BLaER1 treated with 17β-estradiol and CSF1 and Interleukin-3, amounts not matched to agents 10 nM and 100 nM (cell line): ENCODE measurements at regions not wholly inside any gene's neighbourhood (a gene's known extent, or its start where the extent isn't known, plus 50 kb on each side); places are given as distances from the start of the nearest gene placed in this dataset.

Experiments
- H3K27ac ChIP-seq, 11 experiments: shearing (Covaris generic); formaldehyde crosslinking; 2 replicates each; pipeline ENCODE4 v1.8.1; 2022
- H3K27me3 ChIP-seq, 11 experiments: shearing (Covaris generic); formaldehyde crosslinking; 2 replicates each; pipeline ENCODE4 v1.8.1; 2022
- H3K36me3 ChIP-seq, 11 experiments: shearing (Covaris generic); formaldehyde crosslinking; 2 replicates each; pipeline ENCODE4 v1.8.1; 2022
- H3K4me1 ChIP-seq, 10 experiments: shearing (Covaris generic); formaldehyde crosslinking; 2 replicates each; pipeline ENCODE4 v1.8.1; 2022
- H3K4me2 ChIP-seq, 11 experiments: shearing (Covaris generic); formaldehyde crosslinking; 2 replicates each; pipeline ENCODE4 v1.8.1; 2022
- H3K4me3 ChIP-seq, 10 experiments: shearing (Covaris generic); formaldehyde crosslinking; 2 replicates each; pipeline ENCODE4 v1.8.1; 2022
- H3K9ac ChIP-seq, 11 experiments: shearing (Covaris generic); formaldehyde crosslinking; 2 replicates each; pipeline ENCODE4 v1.8.1; 2022
- H3K9me3 ChIP-seq, 11 experiments: shearing (Covaris generic); formaldehyde crosslinking; replicated peaks in 1 of 11; 2 replicates each; pipeline ENCODE4 v1.8.1; 2022
- H4K20me1 ChIP-seq, 11 experiments: shearing (Covaris generic); formaldehyde crosslinking; 2 replicates each; pipeline ENCODE4 v1.8.1; 2022
- Cebpa-rat ChIP-seq, 11 experiments: shearing (Covaris generic); IDR thresholded peaks; 2 replicates each; pipeline ENCODE4 v1.8.1; 2022

DNA sequence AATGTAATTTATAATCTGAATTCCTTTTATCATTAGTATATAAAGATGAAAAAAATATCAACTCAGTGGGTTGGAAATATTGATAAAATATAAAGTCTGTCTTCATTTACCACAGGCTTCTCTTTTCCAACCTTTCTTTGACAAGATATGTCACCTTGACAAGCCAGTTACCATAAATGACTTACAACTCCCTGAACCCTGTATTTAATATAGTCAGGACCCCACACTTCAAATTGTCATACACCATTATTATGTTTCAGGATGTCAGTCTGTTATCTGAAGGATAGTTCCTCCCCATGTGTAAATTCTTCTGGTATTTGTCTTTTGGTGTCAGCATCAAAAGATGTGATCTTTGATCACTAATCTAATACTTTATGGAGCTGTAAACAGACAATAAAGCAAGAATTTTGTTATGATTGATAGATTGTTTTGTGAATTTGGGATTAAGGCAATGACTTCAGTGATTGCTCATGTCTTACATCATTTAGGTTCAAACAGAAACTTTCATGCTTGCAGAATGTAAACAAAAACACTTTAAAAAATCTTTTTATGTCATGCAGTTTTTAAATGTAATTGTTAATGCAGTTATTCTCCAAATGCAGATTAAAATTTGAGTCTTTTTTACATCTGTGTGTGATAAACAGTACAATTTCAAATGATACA lies 503.5 kb upstream of the BCHE start:
- H3K9me3 ChIP-seq: no peaks in the 10 kb centered on the region
- no peaks in the 10 kb centered on the region for H3K27me3 ChIP-seq
- no peak overlapping the region for H3K27ac ChIP-seq
- no peak overlapping the region for H3K4me2 ChIP-seq
- no peak overlapping the region for H3K4me3 ChIP-seq
- no peaks in the 10 kb centered on the region for H4K20me1 ChIP-seq
- no peak for TF ChIP-seq Cebpa-rat (IDR thresholded peaks at IDR 0.05)
- H3K4me1 ChIP-seq: no peaks in the 10 kb centered on the region
- no peaks in the 10 kb centered on the region for H3K36me3 ChIP-seq
- no peak overlapping the region for H3K9ac ChIP-seq

DNA sequence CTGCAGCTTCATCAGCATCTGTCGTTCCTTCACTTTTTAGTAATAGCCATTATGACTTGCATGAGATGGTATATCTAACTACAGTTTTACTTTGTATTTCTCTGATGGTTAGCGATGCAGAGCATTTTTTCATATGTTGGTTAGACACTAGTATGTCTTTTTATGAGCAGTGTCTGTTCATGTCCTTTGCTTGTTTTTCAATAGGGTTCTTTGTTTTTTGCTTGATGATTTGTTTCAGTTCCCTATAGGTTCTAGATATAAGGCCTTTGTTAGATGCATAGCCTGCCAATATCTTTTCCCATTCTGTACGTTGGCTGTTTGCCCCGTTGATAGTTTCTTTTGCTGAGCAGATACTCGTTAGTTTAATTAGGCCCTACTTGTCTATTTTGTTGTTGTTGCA lies 487.2 kb upstream of the BCHE start:
- no peaks in the 10 kb centered on the region for H3K36me3 ChIP-seq
- no peaks in the 10 kb centered on the region for H3K27me3 ChIP-seq
- H3K4me2 ChIP-seq: no peak overlapping the region
- H3K4me3 ChIP-seq: no peak overlapping the region
- no peaks in the 10 kb centered on the region for H4K20me1 ChIP-seq
- no peak for TF ChIP-seq Cebpa-rat (IDR thresholded peaks at IDR 0.05)
- H3K9me3 ChIP-seq: no peaks in the 10 kb centered on the region
- H3K9ac ChIP-seq: no peak overlapping the region
- H3K27ac ChIP-seq: no peak overlapping the region
- no peaks in the 10 kb centered on the region for H3K4me1 ChIP-seq

DNA sequence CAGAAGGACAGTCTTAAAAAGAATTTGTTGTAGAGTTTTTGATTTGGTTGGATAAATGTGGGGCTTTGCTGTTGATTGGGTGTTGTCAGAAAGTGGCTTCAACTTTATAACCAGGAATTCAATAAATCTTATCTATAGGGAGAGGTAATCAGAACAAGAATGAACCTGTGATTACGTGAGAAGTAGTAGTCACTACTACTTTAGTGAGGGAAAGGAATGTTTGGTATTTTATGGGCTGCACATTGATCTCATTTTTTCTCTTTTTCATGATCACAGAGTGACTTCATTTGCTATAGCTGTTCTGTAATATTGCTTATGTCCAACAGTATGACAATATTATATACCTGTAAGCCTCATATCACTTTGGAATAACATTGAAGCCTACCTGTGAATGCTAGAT lies 485.2 kb upstream of the BCHE start:
- Histone ChIP-seq H3K4me2 (no peak overlapping the region), H3K4me3 (no peak overlapping the region), H3K9me3 (peaks cover 0 to 6% (median 4%) of the 10 kb centered on the region in 11 experiments; a peak in 6 of 22 replicates), H4K20me1 (no peaks in the 10 kb centered on the region), H3K36me3 (no peaks in the 10 kb centered on the region), H3K27me3 (no peaks in the 10 kb centered on the region), H3K9ac (no peak overlapping the region), H3K27ac (no peak overlapping the region), H3K4me1 (no peaks in the 10 kb centered on the region)
- no peak for TF ChIP-seq Cebpa-rat (IDR thresholded peaks at IDR 0.05)

DNA sequence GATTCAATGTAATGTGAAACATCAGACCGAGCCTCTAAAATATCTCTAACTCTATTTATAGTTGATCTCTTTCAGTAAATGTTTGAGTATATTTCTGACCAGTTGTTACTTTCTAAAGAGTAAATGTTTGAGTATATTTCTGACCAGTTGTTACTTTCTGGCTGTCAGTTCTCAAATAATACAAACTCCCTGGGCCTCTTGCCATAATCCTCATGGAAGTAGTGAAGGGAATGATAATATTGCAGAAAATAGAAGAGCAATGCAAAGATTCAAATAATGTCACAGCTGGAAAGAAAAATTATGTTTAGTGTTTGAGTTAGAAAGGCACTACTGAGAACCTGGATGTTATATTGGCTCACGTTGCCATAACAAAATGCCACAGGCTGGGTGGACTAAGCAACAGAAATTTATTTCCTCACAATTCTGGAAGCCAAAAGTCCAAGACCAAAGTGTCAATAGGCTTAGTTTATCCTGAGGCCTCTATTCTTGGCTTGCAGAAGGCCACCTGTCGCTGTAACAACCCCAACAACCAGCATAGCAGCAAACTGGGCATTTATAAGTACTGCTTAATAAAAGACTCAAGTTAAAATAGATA lies 470.6 kb upstream of the BCHE start:
- H3K9me3 ChIP-seq: no peaks in the 10 kb centered on the region
- H3K4me1 ChIP-seq: no peaks in the 10 kb centered on the region
- H4K20me1 ChIP-seq: no peaks in the 10 kb centered on the region
- H3K4me3 ChIP-seq: no peak overlapping the region
- H3K36me3 ChIP-seq: no peaks in the 10 kb centered on the region
- H3K27ac ChIP-seq: no peak overlapping the region
- TF ChIP-seq Cebpa-rat (IDR thresholded peaks at IDR 0.05): no peak
- H3K9ac ChIP-seq: no peak overlapping the region
- H3K27me3 ChIP-seq: no peaks in the 10 kb centered on the region
- no peak overlapping the region for H3K4me2 ChIP-seq

DNA sequence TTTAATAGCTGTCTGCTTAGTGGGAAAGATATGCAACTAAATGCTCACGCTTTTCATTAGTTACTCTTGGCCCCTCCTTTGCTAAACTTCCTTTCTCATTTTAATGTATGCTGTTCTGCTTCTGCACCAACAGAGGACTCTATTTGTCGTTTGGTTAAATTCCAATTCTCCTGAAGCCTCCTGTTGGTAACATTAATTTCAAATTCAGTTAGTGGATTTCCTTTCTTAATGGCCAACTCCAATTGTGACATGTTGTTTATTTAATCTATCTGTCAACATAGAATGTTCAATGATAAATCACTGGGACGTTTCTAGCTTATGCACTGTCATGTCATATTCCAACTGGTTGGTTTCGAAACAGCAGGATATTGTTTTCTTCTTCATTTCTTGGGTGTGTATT lies 467.4 kb upstream of the BCHE start:
- TF ChIP-seq Cebpa-rat (IDR thresholded peaks at IDR 0.05): no peak
- Histone ChIP-seq H3K4me2 (no peak overlapping the region), H3K4me3 (no peak overlapping the region), H3K4me1 (no peaks in the 10 kb centered on the region), H3K27me3 (no peaks in the 10 kb centered on the region), H3K36me3 (no peaks in the 10 kb centered on the region), H4K20me1 (no peaks in the 10 kb centered on the region), H3K9ac (no peak overlapping the region), H3K9me3 (no peaks in the 10 kb centered on the region), H3K27ac (no peak overlapping the region)

DNA sequence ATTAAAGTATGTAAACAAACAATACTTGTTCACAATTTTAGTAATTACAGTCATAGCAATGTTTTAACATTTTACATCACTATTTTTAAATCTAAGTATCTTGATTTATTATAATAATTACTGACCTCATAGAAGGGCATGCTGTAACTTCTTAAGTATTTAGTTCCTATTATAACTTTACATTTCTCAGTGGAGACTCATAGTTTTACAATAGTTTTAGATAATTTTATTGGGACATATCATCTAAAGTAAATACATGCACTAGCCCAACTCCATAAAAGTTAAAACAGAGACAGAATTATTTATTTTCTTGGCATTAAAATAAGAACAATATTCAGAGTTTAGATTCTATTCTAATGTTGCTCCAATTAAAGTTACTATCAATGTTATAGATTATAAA lies 466.5 kb upstream of the BCHE start:
- no peaks in the 10 kb centered on the region for H4K20me1 ChIP-seq
- H3K9ac ChIP-seq: no peak overlapping the region
- no peaks in the 10 kb centered on the region for H3K36me3 ChIP-seq
- H3K27ac ChIP-seq: no peak overlapping the region
- H3K9me3 ChIP-seq: no peaks in the 10 kb centered on the region
- H3K27me3 ChIP-seq: no peaks in the 10 kb centered on the region
- no peaks in the 10 kb centered on the region for H3K4me1 ChIP-seq
- no peak overlapping the region for H3K4me3 ChIP-seq
- no peak overlapping the region for H3K4me2 ChIP-seq
- TF ChIP-seq Cebpa-rat (IDR thresholded peaks at IDR 0.05): no peak

DNA sequence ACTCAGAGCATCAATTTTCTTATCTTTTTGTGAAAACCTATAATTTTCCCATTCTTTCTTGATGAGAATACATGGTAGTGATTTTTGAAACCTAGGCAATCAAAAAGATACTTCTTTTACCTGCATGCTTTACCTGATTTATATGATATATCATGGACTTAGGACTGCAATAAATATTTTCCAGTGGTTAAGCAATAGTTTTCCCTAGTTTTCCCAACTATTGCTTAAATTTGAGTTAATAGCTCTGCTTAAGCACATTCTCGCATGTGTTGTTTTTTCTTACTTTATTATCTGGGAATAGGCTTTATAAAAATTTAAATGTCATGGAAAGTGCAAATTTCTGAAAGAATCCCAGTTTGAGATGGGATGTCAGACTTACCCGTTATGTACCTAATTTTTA lies 465.1 kb upstream of the BCHE start:
- no peak overlapping the region for H3K27ac ChIP-seq
- H3K4me2 ChIP-seq: no peak overlapping the region
- no peaks in the 10 kb centered on the region for H3K36me3 ChIP-seq
- H3K4me1 ChIP-seq: no peaks in the 10 kb centered on the region
- no peaks in the 10 kb centered on the region for H3K9me3 ChIP-seq
- H4K20me1 ChIP-seq: no peaks in the 10 kb centered on the region
- no peak for TF ChIP-seq Cebpa-rat (IDR thresholded peaks at IDR 0.05)
- no peaks in the 10 kb centered on the region for H3K27me3 ChIP-seq
- no peak overlapping the region for H3K4me3 ChIP-seq
- no peak overlapping the region for H3K9ac ChIP-seq

DNA sequence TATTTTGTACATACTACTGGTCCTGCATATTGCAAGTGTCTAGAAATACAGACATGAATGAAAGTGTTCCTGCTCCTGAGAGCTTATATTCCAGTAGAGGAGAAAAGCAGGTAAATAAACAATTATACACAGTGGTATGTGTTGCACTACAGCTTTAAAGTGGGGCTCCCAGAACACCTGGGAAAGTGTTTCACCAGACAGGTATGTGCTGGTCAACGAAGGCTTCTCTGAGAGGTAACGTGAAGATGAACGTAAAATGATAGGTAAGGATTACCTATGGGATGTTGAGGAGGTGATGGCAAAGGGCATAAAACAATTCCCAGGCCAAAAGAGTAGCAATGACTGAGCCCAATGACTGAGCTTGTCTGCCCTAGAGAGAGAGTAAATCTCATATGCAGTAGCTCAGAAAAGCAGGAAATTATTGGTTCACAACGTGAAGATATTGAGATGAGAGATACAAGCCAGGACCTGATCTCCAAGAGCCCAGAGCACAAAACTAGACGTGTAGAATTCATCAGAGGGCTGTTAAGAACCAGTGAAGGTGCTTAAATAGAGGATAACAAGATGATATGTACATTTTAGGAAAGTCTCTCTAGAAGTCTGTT lies 459.1 kb upstream of the BCHE start:
- no peak overlapping the region for H3K27ac ChIP-seq
- H3K4me1 ChIP-seq: no peaks in the 10 kb centered on the region
- H3K4me3 ChIP-seq: no peak overlapping the region
- H3K27me3 ChIP-seq: no peaks in the 10 kb centered on the region
- H3K36me3 ChIP-seq: no peaks in the 10 kb centered on the region
- no peak overlapping the region for H3K4me2 ChIP-seq
- H3K9ac ChIP-seq: no peak overlapping the region
- H4K20me1 ChIP-seq: no peaks in the 10 kb centered on the region
- TF ChIP-seq Cebpa-rat (IDR thresholded peaks at IDR 0.05): no peak
- no peaks in the 10 kb centered on the region for H3K9me3 ChIP-seq

DNA sequence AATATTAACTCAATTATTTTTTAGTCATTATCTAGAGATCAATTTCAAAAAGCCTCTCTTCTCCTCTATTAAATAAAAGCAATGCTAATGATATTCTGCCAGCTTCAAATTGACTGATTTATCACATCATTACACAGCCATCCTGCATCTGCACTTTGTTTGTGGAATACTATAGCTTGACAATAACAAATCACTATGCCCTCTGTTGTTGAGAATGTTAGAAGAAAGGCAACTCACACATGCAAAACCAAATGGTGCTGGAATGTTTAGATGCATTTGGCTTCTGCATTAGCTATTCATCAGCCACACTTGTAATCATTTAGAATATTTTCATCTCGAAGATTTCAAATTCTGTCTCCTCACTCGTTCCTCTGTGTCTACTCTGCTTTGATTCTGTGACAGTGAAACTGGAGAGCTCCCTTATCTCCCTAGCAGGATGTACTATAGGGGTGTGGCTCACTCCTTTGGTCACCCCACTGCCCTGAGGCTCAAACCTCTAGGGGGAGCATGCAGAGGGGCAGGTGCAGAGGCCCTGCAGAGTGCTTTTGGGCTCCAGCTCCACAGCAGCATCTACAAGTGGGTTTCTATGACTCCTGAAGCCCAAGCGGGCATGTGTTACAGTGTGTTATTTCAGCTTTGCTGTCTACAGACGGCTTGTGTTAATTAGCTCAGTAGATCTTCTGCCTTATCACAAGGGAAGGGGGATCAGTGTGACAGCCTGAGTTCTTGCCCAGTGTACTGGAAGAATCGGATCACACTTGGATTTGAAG lies 454.1 kb upstream of the BCHE start:
- Histone ChIP-seq H3K9ac (no peak overlapping the region), H3K4me1 (no peaks in the 10 kb centered on the region), H3K9me3 (no peaks in the 10 kb centered on the region), H3K4me3 (no peak overlapping the region), H4K20me1 (no peaks in the 10 kb centered on the region), H3K27ac (no peak overlapping the region), H3K4me2 (no peak overlapping the region), H3K27me3 (no peaks in the 10 kb centered on the region), H3K36me3 (no peaks in the 10 kb centered on the region)
- no peak for TF ChIP-seq Cebpa-rat (IDR thresholded peaks at IDR 0.05)
